ENCODE measurements at regions not wholly inside any gene's neighbourhood (a gene's known extent, or its start where the extent isn't known, plus 50 kb on each side); places are given as distances from the start of the nearest gene placed in this dataset.
"Not testable (repeated sequence)": the region's sequence is repeated elsewhere in the genome, so short reads cannot be mapped to it uniquely, and the experiment has no call there.

GRCh38 chr5:92554447-92555085, 1026.5 kb downstream of the NR2F1-AS1 start:
- intact Hi-C loops (cut with DNase I): no loop called here
- DNase-seq: no peak
- ATAC-seq (ENCODE audit: poor library complexity): no peak

DNA sequence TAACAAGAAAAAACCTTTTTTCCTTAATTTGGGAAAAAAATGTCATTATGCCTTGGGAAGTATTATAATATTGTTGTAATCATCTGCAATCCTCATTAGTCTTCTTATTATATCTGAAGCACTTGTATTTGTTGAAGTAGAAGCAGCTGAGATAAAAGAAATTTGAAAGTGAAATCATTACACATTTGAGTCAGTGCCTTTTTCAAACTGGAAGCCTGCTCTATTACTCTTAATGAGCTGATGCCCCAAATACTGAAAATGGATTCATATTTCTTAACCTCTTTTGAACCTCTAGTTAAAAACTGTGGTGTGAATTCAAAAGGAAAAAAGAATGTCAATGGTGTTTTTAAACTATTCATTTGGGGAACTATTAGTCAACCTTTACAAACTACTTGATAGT, 1027.7 kb downstream of the NR2F1-AS1 start:
- ATAC-seq (ENCODE audit: poor library complexity) (no peak), DNase-seq (no peak)
- intact Hi-C loops (cut with DNase I): no loop called here

DNA sequence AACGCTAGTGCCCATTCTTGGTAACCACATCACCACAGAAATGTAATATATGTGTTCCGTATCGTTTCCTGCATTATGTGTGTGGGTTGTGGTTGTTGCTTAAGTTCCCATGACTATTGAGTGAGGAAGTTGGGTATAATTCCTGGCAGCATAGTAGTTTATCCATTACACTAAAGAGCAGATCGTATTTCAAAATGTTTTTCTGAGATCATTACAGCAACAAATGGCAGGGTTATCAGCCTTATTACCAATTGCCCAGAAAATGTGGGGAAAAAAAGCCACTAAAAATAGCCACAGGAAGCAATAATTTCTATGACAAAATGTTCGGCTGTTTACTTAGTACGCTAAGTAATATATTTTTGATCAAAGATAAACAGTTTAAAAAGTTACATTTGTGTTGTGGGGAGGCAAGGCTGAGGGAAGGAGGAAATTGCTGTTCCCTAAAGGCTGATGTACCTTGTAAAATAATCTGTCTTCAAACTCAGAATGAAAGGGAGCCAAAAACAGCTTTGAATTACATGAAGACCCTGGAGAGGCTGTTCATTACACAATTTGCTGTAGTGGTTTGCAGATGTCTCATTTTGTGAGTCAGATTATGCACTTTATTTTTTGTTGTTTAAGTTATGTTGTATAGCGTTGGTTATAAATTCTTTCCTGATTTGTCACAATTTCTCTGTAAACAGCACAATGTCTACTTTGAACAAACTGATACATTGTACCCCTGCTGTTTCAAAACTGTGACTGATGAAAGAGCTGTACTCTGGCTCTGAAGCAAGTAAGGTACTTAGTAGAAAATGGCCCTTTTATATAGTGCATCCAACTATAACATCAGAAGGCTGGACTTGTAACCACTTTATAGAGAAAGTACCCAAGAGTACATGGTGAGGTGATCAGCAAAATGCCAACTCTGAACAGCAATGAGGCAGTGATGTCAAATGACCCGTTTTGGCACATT, 1028.5 kb downstream of the NR2F1-AS1 start:
- no peak for ATAC-seq (ENCODE audit: poor library complexity)
- DNase-seq: no peak
- intact Hi-C loops (cut with DNase I): no loop called here

DNA sequence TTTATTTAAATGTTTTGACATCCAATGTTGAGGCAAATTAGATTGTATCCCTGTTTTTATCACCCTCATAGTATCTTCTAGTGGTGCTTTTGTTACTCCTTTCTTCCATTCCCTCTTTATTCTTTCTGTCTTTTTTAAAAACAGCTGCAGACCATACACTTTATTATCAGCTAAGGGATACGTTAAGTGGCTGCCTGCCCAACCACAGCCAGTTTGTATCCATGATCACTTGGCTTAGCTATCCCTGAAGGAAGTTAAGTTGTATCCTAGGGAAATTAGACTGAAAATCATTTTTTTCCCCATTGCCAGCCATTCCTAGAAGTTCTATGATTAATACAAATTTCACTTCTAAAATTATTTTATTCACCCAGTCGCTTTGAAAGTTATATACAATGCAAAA, 1032.7 kb downstream of the NR2F1-AS1 start:
- DNase-seq: no peak
- ATAC-seq (ENCODE audit: poor library complexity): no peak
- intact Hi-C loops (cut with DNase I): no loop called here

GRCh38 chr5:92544596-92544995, 1036.4 kb downstream of the NR2F1-AS1 start:
- DNase-seq (no peak), ATAC-seq (ENCODE audit: poor library complexity) (no peak)
- intact Hi-C loops (cut with DNase I): no loop called here

DNA sequence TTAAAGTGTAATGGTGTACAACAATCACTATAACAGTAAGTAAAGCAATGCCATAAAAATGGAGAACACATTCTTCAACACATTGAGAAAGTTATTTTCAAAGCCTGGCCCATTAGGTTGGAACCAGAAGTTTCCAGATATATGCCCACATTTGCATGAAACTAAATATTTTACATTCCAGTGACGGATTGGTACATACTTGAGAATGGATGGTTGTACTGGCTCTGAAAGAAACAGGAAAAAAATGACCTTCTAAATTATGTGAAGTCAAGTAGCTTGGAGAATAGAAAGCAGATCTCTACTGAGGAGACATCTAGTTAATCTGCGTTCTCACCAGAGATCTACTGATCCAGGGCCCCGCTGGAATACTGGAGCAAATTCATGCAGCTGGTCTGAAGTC, 1037.0 kb downstream of the NR2F1-AS1 start:
- ATAC-seq (ENCODE audit: poor library complexity) (no peak), DNase-seq (no peak)
- intact Hi-C loops (cut with DNase I): no loop called here

DNA sequence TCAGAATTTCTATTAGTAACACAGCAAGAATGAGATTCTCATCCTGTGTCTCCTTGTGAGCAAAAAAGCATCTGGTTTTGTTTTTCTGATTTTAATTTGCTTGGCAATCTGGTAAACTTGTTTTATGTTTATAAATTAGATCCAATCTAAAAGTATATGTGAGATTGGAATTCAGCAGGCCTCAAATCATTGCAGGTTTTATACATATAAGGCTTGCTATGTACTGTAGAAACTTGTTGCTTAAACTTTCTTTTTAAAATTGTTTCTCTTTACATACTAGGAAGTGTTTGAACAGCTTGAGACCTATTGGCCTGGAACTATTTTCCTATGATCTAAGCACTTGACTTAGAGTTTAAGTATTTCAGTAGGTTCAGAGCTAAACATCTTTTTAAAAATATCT, 1037.8 kb downstream of the NR2F1-AS1 start:
- ATAC-seq (ENCODE audit: poor library complexity): no peak
- no peak for DNase-seq
- intact Hi-C loops (cut with DNase I): no loop called here

GRCh38 chr5:92542017-92542416, 1039.0 kb downstream of the NR2F1-AS1 start:
- intact Hi-C loops (cut with DNase I); DNase-seq; ATAC-seq (ENCODE audit: poor library complexity): not testable (repeated sequence)

- no peak for ATAC-seq (ENCODE audit: poor library complexity)
- intact Hi-C loops (cut with DNase I): no loop called here
- no peak for DNase-seq
These were observed 1053.5 kb downstream of the NR2F1-AS1 start for GRCh38 chr5:92527311-92528078.

- intact Hi-C loops (cut with DNase I): no loop called here
These were observed 1055.9 kb downstream of the NR2F1-AS1 start for GRCh38 chr5:92525131-92525530.

GRCh38 chr5:92519811-92520632, 1061.0 kb downstream of the NR2F1-AS1 start:
- intact Hi-C loops (cut with DNase I): no loop called here
- ATAC-seq (ENCODE audit: poor library complexity): no peak
- DNase-seq: no peak

More at GRCh38 chr5:92525131-92525530, 1055.9 kb downstream of the NR2F1-AS1 start:
- DNase-seq: no peak
- ATAC-seq (ENCODE audit: poor library complexity): no peak

- intact Hi-C loops (cut with DNase I): no loop called here
- DNase-seq (no peak), ATAC-seq (ENCODE audit: poor library complexity) (peak; percentile 61)
These were observed 1062.6 kb downstream of the NR2F1-AS1 start for GRCh38 chr5:92518318-92518904.

DNA sequence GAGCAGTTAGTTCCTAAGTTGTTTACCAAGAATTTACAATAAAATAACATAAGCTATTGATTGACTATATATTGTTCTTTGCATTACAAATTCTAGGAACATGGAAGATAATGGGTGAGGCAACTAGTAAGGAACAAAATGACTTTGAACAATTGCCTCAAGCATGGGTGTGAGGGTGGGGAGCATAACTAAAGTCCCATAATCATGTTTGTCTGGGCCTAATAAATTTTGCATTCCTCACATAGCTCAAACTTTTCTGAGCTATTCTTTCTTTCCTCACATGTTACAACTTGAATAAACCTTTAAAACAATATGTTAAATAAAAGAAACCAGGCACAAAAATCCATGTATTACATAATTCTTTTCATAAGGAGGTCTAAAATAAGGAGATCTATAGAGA, 1066.1 kb downstream of the NR2F1-AS1 start:
- no peak for DNase-seq
- intact Hi-C loops (cut with DNase I): no loop called here
- no peak for ATAC-seq (ENCODE audit: poor library complexity)

DNA sequence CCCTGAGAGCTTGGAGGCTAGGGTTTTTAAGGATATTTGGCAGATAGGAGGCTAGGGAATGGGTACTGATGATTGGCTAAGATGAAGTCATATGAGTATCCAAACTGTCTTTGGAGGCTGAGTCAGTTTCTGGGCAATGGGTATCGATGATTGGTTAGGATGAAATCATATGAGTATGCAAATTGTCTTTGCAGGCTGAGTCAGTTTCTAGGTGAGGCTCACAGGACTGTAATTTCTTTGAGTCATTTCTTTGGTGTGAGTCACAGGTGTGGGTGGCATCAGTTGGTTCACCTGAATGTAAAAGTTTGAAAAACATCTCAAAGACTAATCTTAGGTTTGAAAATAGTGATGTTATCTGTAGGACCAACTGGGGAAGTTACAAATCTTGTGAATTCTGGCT, 1068.0 kb downstream of the NR2F1-AS1 start:
- ATAC-seq (ENCODE audit: poor library complexity) (no peak), DNase-seq (no peak)
- intact Hi-C loops (cut with DNase I): no loop called here

- ATAC-seq (ENCODE audit: poor library complexity) (no peak), DNase-seq (no peak)
- intact Hi-C loops (cut with DNase I): no loop called here
These were observed 1072.7 kb downstream of the NR2F1-AS1 start for GRCh38 chr5:92508271-92508670.

DNA sequence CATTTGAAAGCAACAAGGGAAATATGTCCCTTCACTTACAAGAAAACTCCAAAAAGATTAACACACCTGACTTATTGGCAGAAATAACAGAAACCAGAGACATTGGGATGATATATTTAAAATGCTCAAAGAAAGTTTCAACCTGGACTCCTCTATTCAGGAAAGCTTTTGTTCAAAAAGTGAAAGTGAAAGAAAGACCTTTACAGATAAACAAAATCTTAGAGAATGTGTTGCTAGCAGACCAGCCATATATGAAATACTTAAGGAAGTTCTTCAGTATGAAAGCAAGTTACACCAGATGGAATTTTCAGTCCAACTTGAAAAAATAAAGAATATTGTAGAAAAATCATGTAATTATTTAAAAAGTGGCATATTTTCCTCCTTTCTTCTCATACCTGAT, 1075.1 kb downstream of the NR2F1-AS1 start:
- intact Hi-C loops (cut with DNase I): no loop called here
- no peak for DNase-seq
- ATAC-seq (ENCODE audit: poor library complexity): no peak

GRCh38 chr5:92505145-92505544, 1075.9 kb downstream of the NR2F1-AS1 start:
- intact Hi-C loops (cut with DNase I): no loop called here
- ATAC-seq (ENCODE audit: poor library complexity): no peak
- no peak for DNase-seq

DNA sequence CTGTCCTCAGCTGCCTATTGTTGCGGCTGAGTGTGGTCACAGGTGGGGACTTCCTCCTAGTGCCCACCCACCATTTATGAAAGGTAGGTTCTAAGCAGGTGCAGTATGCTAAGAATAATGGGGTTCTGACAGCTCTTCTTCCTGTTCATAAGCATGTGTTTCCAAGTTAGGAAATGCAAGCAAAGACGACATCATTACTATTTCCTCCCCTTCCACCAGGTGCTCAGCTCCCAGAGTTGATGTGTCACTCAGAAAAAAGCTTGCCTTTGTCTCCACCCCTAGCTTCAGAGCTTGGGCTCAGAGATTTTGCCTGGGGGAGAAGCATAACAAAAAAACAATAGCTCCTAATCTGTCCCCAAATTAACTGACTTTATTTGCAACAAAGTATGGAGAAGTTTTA, 1076.7 kb downstream of the NR2F1-AS1 start:
- DNase-seq: no peak
- ATAC-seq (ENCODE audit: poor library complexity): no peak
- intact Hi-C loops (cut with DNase I): no loop called here
